HG03196 (cell line): ENCODE measurements at regions not wholly inside any gene's neighbourhood (a gene's known extent, or its start where the extent isn't known, plus 50 kb on each side); places are given as distances from the start of the nearest gene placed in this dataset.

Experiments used
- ATAC-seq: cut with Tn5 transposase; IDR thresholded peaks from one replicate; pipeline ENCODE4 v1.9.1; 2021; ENCODE audit not compliant: unreplicated experiment

- ATAC-seq, result no peak
Observed at GRCh38 chr1:78415165-78415564, 75.6 kb upstream of the PTGFR start.

DNA sequence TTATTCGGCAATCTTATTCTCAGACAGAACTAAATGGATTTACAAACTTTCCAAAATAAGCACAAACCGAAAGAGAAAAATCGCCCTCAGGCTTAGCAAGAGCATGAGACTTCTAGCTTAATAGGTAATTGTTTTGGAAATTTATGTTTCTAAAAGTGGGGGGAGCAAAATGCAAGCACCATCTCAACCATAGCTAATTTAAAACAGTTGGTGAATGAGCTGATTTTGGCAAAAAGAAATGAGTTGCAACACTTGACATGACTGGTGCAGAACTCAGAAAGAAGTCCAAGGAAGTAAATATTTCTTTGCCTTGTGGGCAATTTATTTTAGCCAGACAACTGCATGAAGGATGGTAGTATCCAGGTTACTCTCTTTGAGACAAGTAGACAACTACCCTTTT lies 71.5 kb upstream of the PTGFR start:
- no peak for ATAC-seq

GRCh38 chr1:78420181-78420580 lies 70.6 kb upstream of the PTGFR start:
- no peak for ATAC-seq

DNA sequence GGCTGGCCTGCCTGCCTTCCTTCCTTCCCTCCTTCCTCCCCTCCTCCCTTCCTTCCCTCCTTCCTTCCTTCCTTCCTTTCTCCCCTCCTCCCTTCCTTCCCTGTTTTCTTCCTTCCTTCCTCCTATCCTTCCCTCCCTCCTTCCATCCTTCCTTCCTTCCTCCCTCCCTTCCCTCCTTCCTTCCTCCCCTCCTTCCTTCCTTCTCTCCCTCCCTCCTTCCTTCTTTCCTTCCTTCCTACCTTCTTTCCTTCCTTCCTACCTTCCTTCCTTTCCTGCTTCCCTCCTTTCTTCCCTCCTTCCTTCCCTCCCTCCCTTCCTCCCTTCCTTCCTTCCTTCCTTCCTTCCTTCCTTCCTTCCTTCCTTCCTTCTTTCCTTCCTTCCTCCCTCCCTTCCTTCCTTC lies 70.1 kb upstream of the PTGFR start:
- ATAC-seq, result no peak

DNA sequence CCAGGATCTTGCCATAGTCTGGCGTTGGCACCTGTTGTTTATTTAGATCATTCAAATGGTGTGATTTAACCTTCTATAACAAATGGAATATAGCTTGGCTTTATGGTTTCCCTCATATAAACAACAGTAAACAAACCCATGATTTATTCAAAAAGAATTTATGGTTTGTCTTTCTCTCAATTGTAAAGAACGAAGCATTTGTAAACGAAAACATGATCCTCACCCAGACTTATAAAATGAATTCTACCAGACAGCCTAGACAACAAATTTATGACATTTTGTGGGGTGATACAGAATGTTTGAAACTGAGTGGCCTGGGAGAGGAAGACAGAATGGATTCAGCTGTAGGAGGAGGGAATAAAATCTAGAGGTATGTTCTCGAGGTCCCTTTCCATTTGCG lies 66.1 kb upstream of the PTGFR start:
- ATAC-seq, result no peak

GRCh38 chr1:78426408-78426807 lies 64.4 kb upstream of the PTGFR start:
- no peak for ATAC-seq

DNA sequence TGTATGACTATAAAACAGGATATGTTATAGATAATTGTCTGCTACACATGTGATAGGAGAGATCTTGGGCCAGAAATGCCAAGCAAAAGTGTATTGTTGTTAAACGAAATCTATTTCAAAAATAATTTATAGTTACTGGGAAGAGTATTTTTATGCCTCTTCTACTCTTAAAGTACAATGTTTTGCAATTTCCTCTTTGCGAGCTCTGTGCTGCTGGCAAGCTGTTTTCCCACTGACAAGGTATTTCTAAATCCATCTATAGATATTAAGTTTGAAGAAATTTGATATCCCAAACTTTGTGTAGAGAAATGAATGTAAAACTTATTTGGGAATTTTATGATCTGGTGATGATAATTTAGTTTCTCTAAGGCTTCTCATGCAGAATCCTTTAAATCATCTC lies 63.3 kb upstream of the PTGFR start:
- no peak for ATAC-seq

- no peak for ATAC-seq
Observed at GRCh38 chr1:78432016-78432415, 58.8 kb upstream of the PTGFR start.

DNA sequence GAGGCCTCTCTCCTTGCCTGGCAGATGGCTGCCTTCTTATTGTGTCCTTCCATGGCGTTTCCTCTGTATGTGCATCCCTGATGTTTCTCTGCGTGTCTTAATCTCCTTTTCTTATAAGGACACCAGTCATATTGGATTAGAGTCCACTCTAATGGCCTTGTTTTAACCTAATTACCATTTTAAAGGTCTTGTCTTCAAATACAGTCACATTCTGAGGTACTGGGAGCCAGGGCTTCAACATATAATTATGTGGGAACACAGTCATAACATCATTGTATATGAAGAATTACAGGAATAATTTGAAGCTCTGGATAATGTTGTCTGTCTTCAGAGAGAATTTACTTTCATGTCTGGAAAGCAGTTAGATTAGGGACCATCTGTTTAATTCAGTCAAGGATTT lies 56.4 kb upstream of the PTGFR start:
- no peak for ATAC-seq

DNA sequence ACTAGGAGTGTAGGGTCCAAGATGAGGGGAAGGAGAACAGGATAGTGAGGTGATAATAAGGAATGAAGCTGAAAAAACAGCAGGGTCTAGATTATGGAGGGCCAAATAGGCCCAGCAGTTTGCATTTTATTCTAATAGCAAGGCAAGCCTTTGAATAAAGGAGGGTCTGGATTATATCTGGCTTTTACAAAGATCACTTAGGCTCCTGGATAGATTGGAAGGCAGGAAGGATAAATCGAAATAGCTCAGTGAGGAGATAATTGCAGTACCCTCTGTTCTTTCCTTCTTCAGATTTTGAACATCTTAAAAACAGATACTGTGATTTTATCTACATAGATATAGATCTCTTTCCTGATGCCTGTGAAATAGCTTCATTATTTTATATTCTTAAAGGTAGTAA lies 53.8 kb upstream of the PTGFR start:
- no peak for ATAC-seq

DNA sequence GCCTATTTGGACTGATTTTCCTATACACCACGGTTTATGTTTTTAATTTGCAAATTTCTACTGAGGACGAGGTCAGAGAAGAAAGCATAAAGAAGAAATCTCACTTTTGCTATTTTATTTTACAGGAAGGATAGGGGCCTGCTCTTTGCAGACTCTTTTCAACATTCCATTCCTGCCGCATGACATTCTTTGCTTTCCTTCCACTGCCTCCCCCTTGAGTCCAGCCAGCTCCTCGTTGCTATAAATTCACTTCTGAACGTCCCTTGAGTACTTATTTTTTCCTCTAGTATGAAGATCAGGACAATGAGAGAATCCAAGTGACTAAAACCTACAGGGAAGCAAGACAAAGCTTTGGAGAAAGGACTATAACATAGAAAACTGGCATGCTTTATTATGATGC lies 53.4 kb upstream of the PTGFR start:
- ATAC-seq, result no peak

DNA sequence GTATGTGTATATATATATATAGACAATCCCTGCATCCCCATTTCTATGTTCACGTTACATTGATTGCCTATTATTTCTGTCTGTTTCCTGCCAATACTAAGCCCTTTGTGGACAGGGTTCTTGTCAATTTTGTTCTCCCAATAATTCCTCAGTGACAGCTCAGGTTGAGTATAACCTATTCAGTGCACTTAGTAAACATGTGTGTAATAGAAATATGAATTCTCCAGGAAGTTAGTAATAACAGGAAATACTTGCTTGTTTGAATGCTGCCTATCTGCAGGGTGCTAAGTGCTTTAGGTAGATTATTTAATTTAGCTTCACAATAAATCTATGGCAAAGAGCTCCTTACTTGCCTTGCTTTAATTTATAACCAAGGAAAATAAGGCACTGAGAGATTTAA lies 52.8 kb upstream of the PTGFR start:
- no peak for ATAC-seq

DNA sequence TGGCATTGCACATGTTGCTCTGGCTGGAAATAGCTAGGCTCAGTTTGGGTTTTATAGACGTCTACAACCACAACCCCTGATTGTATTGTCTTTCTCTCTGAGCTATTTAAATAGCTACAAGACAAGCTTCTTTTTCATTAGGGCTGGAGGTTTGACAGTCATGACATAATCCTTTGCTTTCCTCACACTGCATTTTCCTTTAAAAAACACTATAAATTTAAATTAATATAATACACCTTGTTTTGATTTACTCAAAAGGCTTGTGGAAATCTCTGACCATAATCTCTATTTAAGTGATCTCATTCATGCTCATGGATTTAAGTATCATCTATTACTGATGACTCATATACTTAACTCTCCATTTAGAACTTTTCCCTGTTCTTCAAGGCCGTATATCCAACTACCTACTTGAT lies 50.4 kb upstream of the PTGFR start:
- ATAC-seq, result no peak
